ENCODE measurements at regions not wholly inside any gene's neighbourhood (a gene's known extent, or its start where the extent isn't known, plus 50 kb on each side); places are given as distances from the start of the nearest gene placed in this dataset.

DNA sequence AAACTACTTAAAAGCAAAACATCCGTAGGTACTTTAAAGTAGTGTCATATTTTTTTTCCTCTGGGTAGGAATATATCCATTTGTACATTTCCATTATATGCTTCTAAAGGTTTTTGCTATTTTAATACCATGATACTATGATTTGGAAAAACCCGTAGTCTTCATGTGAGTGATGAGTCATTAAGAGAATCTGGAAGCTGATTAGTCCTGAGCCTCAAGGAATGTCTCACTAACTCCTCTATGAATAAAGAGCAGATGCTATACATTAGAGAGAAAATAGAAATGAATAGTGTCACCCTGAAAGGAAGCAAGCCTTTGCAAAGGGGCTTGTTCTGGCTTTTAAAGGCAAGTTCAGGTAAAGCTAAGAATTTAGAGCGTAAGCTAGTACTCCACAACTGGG, 432.1 kb downstream of the CCDC91 start:
- no peak overlapping the region for H3K4me3 Mint-ChIP-seq
- no peaks in the 10 kb centered on the region for H3K9me3 ChIP-seq (ENCODE audit: low read depth)

DNA sequence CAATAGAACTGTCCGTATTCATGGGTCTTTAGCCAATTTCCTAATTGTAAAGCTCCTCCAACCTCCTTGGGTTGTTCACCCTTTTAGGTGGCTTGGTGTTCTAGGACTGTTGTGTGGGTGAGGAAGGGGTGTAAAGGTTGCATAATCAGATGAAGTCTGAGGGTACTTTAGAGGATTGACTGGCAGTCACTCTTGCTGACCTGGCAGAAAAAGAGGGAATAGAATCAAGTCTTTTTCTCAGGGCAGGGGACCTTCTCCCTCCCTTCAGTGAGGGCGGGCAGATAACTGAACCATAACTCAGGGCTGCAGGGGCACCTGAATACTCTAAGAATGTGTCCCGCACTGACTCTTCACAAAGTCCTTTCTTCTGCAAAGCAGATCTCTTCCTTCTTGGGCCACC, 436.2 kb downstream of the CCDC91 start:
- H3K36me3 Mint-ChIP-seq = no peaks in the 10 kb centered on the region

More for the DNA sequence above, 432.1 kb downstream of the CCDC91 start:
- H3K4me1 ChIP-seq = no peaks in the 10 kb centered on the region
- Mint-ChIP-seq H3K9me3 (no peaks in the 10 kb centered on the region), H3K27ac (no peak overlapping the region), H3K36me3 (no peaks in the 10 kb centered on the region), H3K27me3 (ENCODE audit: insufficient read depth, low read depth) (no peaks in the 10 kb centered on the region), H3K4me1 (no peaks in the 10 kb centered on the region)
- H3K4me3 ChIP-seq = no peak overlapping the region
- H2AFZ ChIP-seq (replicated peaks) = no peak overlapping the region
- H3K79me2 ChIP-seq (ENCODE audit: low read depth) = no peaks in the 10 kb centered on the region
- H3F3A ChIP-seq (ENCODE audit: low read depth) = no peaks in the 10 kb centered on the region
- no peak overlapping the region for H3K27ac ChIP-seq
- no peaks in the 10 kb centered on the region for H3K36me3 ChIP-seq
- no peaks in the 10 kb centered on the region for H3K27me3 ChIP-seq
- H3K9ac ChIP-seq = no peak overlapping the region
- TF ChIP-seq EZH2 (IDR thresholded peaks at IDR 0.05) (no peak), EZH2phosphoT487 (IDR thresholded peaks at IDR 0.05) (no peak)
- TF ChIP-seq, protein P1, sequence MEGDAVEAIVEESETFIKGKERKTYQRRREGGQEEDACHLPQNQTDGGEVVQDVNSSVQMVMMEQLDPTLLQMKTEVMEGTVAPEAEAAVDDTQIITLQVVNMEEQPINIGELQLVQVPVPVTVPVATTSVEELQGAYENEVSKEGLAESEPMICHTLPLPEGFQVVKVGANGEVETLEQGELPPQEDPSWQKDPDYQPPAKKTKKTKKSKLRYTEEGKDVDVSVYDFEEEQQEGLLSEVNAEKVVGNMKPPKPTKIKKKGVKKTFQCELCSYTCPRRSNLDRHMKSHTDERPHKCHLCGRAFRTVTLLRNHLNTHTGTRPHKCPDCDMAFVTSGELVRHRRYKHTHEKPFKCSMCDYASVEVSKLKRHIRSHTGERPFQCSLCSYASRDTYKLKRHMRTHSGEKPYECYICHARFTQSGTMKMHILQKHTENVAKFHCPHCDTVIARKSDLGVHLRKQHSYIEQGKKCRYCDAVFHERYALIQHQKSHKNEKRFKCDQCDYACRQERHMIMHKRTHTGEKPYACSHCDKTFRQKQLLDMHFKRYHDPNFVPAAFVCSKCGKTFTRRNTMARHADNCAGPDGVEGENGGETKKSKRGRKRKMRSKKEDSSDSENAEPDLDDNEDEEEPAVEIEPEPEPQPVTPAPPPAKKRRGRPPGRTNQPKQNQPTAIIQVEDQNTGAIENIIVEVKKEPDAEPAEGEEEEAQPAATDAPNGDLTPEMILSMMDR (IDR thresholded peaks at IDR 0.05) = no peak
- no peak for DNase-seq (ENCODE audit: low spot score)
- no peaks in the 10 kb centered on the region for H4K20me1 ChIP-seq (ENCODE audit: low read depth)
- no peak overlapping the region for H3K4me2 ChIP-seq

DNA sequence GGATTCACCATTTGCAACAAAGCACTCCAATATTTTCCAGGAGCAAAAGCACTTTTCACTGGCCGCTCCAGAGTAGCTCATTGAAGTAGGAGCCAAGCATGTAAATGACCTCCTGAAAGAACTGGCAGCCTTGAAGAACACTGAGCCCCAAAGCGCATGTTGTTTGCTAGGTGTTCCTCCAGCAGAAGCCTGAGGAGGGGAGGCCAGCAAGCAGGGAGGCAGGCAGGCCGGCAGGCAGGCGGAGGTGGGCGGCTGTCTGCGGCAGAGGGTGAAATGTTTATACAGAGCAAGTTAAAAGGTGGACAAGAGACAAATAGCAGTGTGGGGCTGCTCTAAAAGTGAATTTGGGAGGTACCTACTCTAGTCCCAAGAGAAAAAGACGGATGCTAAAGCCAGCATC, 439.4 kb downstream of the CCDC91 start:
- no peak overlapping the region for H3K4me2 ChIP-seq
- no peaks in the 10 kb centered on the region for H3K4me1 Mint-ChIP-seq
- H4K20me1 ChIP-seq (ENCODE audit: low read depth) = no peaks in the 10 kb centered on the region
- TF ChIP-seq, protein P1 (IDR thresholded peaks at IDR 0.05) = no peak
- TF ChIP-seq EZH2phosphoT487 (IDR thresholded peaks at IDR 0.05) (no peak), EZH2 (IDR thresholded peaks at IDR 0.05) (no peak)
- H3K27ac ChIP-seq = no peak overlapping the region
- H3K4me3 Mint-ChIP-seq = no peak overlapping the region
- no peaks in the 10 kb centered on the region for H3K79me2 ChIP-seq (ENCODE audit: low read depth)
- no peak overlapping the region for H3K9ac ChIP-seq
- peak overlapping the region; percentile 3 for H2AFZ ChIP-seq (replicated peaks)
- DNase-seq (ENCODE audit: low spot score) = no peak
- H3K9me3 ChIP-seq (ENCODE audit: low read depth) = no peaks in the 10 kb centered on the region
- no peaks in the 10 kb centered on the region for H3K36me3 ChIP-seq
- H3F3A ChIP-seq (ENCODE audit: low read depth) = no peaks in the 10 kb centered on the region
- no peaks in the 10 kb centered on the region for H3K27me3 ChIP-seq
- H3K4me3 ChIP-seq = no peak overlapping the region
- no peaks in the 10 kb centered on the region for H3K4me1 ChIP-seq
- H3K9me3 Mint-ChIP-seq = no peaks in the 10 kb centered on the region
- H3K27ac Mint-ChIP-seq = no peak overlapping the region
- H3K27me3 Mint-ChIP-seq (ENCODE audit: insufficient read depth, low read depth) = no peaks in the 10 kb centered on the region
- H3K36me3 Mint-ChIP-seq = no peaks in the 10 kb centered on the region

More for the DNA sequence above, 436.2 kb downstream of the CCDC91 start:
- Mint-ChIP-seq H3K27me3 (ENCODE audit: insufficient read depth, low read depth) (no peaks in the 10 kb centered on the region), H3K27ac (no peak overlapping the region), H3K4me3 (no peak overlapping the region), H3K4me1 (no peaks in the 10 kb centered on the region), H3K9me3 (no peaks in the 10 kb centered on the region)
- Histone ChIP-seq H3K79me2 (ENCODE audit: low read depth) (no peaks in the 10 kb centered on the region), H3K36me3 (no peaks in the 10 kb centered on the region), H3K4me3 (no peak overlapping the region), H3K27ac (no peak overlapping the region), H3K9ac (no peak overlapping the region), H3K4me1 (no peaks in the 10 kb centered on the region), H2AFZ (replicated peaks) (no peak overlapping the region), H3K27me3 (no peaks in the 10 kb centered on the region), H3K9me3 (ENCODE audit: low read depth) (no peaks in the 10 kb centered on the region), H3K4me2 (no peak overlapping the region), H3F3A (ENCODE audit: low read depth) (no peaks in the 10 kb centered on the region), H4K20me1 (ENCODE audit: low read depth) (no peaks in the 10 kb centered on the region)
- no peak for TF ChIP-seq EZH2phosphoT487 (IDR thresholded peaks at IDR 0.05)
- TF ChIP-seq, protein P1 (IDR thresholded peaks at IDR 0.05) = no peak
- DNase-seq (ENCODE audit: low spot score) = no peak
